ENCODE measurements at regions not wholly inside any gene's neighbourhood (a gene's known extent, or its start where the extent isn't known, plus 50 kb on each side); places are given as distances from the start of the nearest gene placed in this dataset.

- Histone ChIP-seq H2BK120ac (ENCODE audit: low read depth, low read length, poor library complexity, severe bottlenecking) (no peak overlapping the region), H3K79me2 (ENCODE audit: insufficient read depth, low read length) (no peaks in the 10 kb centered on the region), H3K9me3 (ENCODE audit: control insufficient read depth, low read depth, low read length) (no peaks in the 10 kb centered on the region), H2BK20ac (ENCODE audit: low read depth, low read length, poor library complexity, severe bottlenecking) (no peak overlapping the region), H4K20me1 (ENCODE audit: control insufficient read depth, insufficient read depth, insufficient read length) (no peaks in the 10 kb centered on the region), H3K56ac (ENCODE audit: insufficient read length, low read depth, low read length) (no peak overlapping the region), H3K4ac (ENCODE audit: low read depth, low read length) (no peak overlapping the region), H3K79me1 (ENCODE audit: insufficient read depth, low read depth, low read length, poor library complexity, severe bottlenecking) (no peaks in the 10 kb centered on the region), H3K27ac (ENCODE audit: insufficient read length, low read depth, low read length) (no peak overlapping the region), H3K4me2 (ENCODE audit: insufficient read depth, insufficient read length, low read length) (no peak overlapping the region), H4K91ac (ENCODE audit: insufficient read length, low read depth, low read length) (no peak overlapping the region), H2BK5ac (ENCODE audit: insufficient read length, low read length) (no peak overlapping the region), H4K5ac (ENCODE audit: insufficient read length, low read depth, low read length) (no peak overlapping the region), H2AK5ac (ENCODE audit: insufficient read length, low read length) (no peak overlapping the region), H4K8ac (replicated peaks; ENCODE audit: insufficient read length, low read depth, low read length) (no peak overlapping the region), H2BK12ac (ENCODE audit: insufficient read length, low read depth, low read length) (no peak overlapping the region), H3K14ac (ENCODE audit: insufficient read depth, low read length) (no peak overlapping the region), H3K4me1 (ENCODE audit: insufficient read depth, low read length) (no peaks in the 10 kb centered on the region), H2AFZ (ENCODE audit: low read length) (no peak overlapping the region), H3K27me3 (ENCODE audit: insufficient read depth, low read length) (no peaks in the 10 kb centered on the region; the same call in 1 of the 2 replicates), H3K9ac (ENCODE audit: extremely low read depth, insufficient read length, low read length) (no peak overlapping the region), H3K23me2 (ENCODE audit: insufficient read length, low read depth, low read length, poor library complexity, severe bottlenecking) (no peaks in the 10 kb centered on the region), H2BK15ac (ENCODE audit: low read depth, low read length) (no peak overlapping the region), H3K18ac (ENCODE audit: insufficient read length, low read depth, low read length) (no peak overlapping the region), H3K23ac (ENCODE audit: insufficient read length, low read depth, low read length) (no peak overlapping the region), H3T11ph (ENCODE audit: low read length) (no peak overlapping the region)
- peaks cover 3% of the 10 kb centered on the region; the same call in 1 of the 2 replicates for H3K27me3 Mint-ChIP-seq (ENCODE audit: low read depth)
- no peak overlapping the region for H3K27ac Mint-ChIP-seq
- H3K4me1 Mint-ChIP-seq: peaks cover 0 to 4% of the 10 kb centered on the region in 2 experiments; a peak in 1 of 4 replicates
- H3K9me3 Mint-ChIP-seq: peaks cover 42 to 70% of the 10 kb centered on the region in 2 experiments
- no peak for DNase-seq
- H3K4me3 Mint-ChIP-seq: no peak overlapping the region
- TF ChIP-seq CTCF (conservative IDR thresholded peaks at IDR 0.05): no peak
- H3K36me3 Mint-ChIP-seq (ENCODE audit: insufficient read depth in 1 of 3, low read depth in 3 of 3): peaks cover 0 to 5% (median 0%) of the 10 kb centered on the region in 3 experiments; a peak in 6 of 7 replicates
- WGBS (ENCODE audit: extremely low coverage, insufficient read length, low lambda C conversion rate): no CpG with 5 or more reads among the region's 3 CpGs
Measured at GRCh38 chrX:39834600-39834999, 263.2 kb downstream of the BCOR start.

Data from H9 (cell line).